HS-5 (cell line): ENCODE measurements at regions not wholly inside any gene's neighbourhood (a gene's known extent, or its start where the extent isn't known, plus 50 kb on each side); places are given as distances from the start of the nearest gene placed in this dataset.
"Not testable (repeated sequence)": the region's sequence is repeated elsewhere in the genome, so short reads cannot be mapped to it uniquely, and the experiment has no call there.

Source experiments
- DNase-seq: peaks from one replicate; pipeline ENCODE4 v3.0.0-alpha.2; 2012; ENCODE audit warnings: low read depth

- no peak for DNase-seq
Measured at GRCh38 chr11:129699711-129700304, 115.8 kb upstream of the TMEM45B start.

GRCh38 chr11:129700701-129701100 is 114.9 kb upstream of the TMEM45B start:
- DNase-seq, result no peak

DNA sequence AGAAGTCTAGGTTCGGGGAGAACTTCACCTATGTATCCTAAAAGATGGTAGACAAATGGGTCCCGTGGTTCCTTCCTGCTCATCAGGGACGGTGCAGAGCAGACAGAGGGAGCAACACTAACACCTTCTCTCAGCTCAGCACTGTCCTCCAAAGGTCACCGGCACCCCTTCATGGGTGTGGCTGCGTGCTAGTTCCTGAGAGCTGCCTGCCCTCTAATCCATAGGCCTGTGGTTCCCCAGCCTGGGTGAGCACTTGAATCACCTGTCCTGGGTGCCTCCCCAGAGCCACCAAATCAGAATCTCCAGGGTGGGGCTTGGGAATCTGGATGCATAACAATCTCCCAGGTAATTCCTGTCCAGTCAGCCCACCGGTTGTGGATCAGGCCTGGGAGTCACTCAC is 113.9 kb upstream of the TMEM45B start:
- no peak for DNase-seq

GRCh38 chr11:129702410-129703398 is 112.9 kb upstream of the TMEM45B start:
- no peak for DNase-seq

DNA sequence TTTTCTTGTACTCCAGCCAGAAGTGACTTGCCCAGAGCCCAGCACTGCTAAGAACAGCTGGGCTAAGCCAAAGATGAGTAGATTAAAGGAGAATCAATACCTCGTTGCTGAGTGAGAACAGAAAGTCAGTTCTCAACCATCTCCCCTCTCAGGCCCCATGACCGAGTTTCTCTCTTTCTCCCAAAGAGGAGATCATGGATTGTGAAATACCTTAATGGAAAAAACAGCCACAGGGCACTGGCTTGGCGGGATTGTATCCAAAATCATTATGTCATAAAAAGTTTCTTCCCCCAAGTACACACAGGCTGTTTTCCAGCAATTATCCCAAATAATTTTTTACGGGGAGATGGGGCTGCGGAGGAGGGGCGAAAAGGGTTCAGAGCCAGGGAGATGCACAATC is 111.8 kb upstream of the TMEM45B start:
- DNase-seq, result no peak

- no peak for DNase-seq
Measured at GRCh38 chr11:129704831-129705230, 110.8 kb upstream of the TMEM45B start.

GRCh38 chr11:129705341-129705740 is 110.3 kb upstream of the TMEM45B start:
- DNase-seq, result no peak

- DNase-seq, result no peak
Measured at GRCh38 chr11:129705933-129706332, 109.7 kb upstream of the TMEM45B start.

- no peak for DNase-seq
Measured at GRCh38 chr11:129709801-129710398, 105.7 kb upstream of the TMEM45B start.

GRCh38 chr11:129710423-129710822 is 105.2 kb upstream of the TMEM45B start:
- DNase-seq, result no peak

GRCh38 chr11:129711760-129712159 is 103.9 kb upstream of the TMEM45B start:
- DNase-seq, result no peak

- DNase-seq, result not testable (repeated sequence)
Measured at GRCh38 chr11:129712486-129713240, 103.0 kb upstream of the TMEM45B start.

GRCh38 chr11:129719037-129719436 is 96.6 kb upstream of the TMEM45B start:
- DNase-seq, result no peak

DNA sequence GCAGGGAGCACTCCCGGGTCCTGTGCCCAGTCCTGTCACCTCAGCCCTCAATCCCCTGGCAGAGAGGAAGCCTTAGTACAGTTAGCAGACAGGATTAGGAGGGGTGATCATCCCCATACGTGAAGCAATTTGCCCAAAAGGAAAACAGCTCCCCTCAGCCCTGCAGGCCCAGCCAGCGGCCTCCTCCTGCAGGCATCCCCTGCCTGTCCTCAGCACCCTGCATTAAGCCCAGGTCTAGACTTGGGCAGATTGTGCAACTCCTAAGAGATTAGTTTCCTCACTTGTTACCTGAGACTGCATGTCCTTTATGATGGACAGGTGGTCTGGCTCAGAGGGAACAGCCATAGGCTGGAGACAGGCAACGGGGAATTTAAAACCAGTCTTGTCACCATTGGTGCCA is 95.5 kb upstream of the TMEM45B start:
- DNase-seq, result no peak

DNA sequence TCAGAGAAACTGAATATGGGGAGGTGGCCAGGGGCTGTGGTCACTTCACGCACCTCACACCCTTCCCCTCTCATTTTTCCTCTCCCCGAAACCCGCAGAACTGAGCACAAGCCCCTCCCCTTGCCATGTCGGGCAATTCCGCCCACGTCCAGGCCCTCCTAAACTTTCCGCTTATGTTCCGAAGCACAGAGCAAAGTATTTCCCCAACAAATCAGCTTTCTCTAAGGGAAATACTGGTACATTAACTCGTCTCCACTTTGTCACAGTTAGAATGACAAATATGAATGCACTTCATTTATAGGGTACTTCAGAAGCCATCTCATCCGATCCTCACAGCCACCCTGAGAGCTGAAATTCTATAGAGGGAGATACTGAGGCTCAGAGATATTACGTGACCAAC is 94.7 kb upstream of the TMEM45B start:
- DNase-seq, result no peak

- no peak for DNase-seq
Measured at GRCh38 chr11:129721685-129722084, 94.0 kb upstream of the TMEM45B start.

DNA sequence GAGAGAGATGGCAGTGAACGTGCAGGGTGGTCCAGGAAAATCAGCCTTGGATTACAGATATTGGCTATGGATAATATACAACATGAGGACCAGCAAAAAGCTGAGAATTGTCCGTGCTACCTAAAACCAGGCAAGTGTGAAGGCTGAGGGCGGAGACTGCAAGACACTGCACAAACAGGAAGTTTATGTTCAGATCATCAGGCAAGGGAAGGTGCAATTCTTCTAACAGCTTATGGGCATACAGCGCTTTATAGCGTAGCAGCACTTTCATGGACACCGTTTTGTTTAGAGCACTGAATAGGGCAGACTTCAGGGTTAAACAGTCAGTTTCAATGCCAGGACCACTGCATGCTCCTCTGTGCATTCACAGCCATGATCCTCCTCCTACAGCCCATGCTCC is 93.1 kb upstream of the TMEM45B start:
- no peak for DNase-seq

DNA sequence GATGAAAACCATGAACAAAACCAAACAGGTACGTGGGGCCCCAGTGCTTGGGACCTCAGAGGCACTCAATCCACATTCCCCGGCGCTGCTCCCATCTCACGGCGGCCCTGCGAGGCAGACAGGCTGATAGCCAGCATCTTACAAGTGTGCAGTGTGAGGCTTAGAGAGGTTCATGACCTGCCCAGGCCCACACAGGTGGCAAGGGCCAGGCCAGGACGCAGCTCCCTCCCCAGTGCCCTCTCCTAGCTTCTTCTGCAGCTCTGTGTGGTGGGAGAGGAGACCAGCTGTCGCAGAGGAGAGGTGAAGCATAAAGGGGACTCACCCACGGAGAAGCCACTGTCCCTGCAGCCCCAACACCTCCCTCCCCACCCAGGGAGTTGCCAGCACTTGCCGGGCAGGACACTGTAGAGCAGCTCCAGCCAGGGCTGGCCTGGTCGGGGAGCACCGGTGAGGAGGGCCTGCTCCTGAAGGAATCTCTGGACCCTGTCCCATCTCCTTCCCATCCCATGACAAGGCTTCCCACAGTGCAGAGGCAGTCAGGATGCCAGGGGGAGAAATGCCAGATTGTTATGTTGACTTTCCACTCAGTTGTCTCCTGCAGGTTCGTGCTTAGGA is 92.4 kb upstream of the TMEM45B start:
- no peak for DNase-seq

DNA sequence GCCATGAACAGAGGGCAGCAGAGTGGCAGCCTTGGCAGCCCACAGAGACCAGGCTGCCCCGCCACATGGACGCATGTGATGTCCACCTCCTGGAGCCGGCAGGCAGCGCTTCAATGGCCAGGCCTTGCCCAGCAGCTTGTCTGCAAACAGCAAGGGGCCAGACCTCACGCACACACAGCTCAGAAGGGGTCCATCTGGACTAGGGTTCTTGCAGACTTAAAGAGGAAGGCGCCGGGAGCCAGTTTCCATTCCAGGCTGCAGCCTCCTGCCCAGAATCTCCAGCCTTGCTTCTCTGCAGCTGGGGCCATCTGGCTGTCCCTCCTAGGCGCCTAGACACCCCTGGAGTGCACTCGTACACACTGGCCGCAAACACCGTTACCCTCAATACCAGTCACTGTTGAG is 91.9 kb upstream of the TMEM45B start:
- DNase-seq, result no peak

DNA sequence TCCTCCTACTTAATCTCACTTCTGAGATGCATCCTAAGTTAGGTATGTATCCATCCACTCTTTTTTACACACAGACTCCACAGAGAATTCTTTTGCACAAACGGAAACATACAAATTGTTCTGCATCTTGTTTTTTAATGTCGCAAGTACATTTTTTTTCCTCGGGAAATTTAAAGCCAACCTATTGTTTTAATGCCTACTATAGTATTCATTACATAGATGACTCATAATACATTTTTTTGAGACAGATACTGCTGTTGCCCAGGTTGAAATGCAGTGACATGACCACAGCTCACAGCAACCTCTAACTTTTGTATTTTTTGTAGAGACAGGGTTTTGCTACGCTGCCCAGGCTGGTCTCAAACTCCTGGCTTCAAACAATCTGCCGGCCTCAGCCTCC is 90.8 kb upstream of the TMEM45B start:
- no peak for DNase-seq

DNA sequence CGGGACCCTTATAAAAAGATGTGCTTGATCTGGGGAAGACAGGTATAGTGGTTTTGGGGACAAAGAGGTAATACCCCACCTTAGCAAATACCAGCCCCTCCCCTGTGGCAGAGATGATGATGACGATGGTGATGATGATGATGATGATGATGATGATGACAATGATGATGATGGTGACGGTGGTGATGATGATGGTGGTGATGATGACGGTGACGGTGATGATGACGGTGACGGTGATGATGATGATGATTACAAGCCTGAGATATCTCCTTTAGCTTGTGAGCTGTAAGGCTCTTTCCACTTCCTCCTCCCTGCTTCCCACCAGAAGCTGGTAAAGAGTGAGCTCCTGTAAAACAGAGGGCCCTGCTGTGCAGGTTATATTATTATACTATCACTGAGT is 89.5 kb upstream of the TMEM45B start:
- no peak for DNase-seq

GRCh38 chr11:129728581-129728980 is 87.1 kb upstream of the TMEM45B start:
- no peak for DNase-seq
